ENCODE measurements at regions not wholly inside any gene's neighbourhood (a gene's known extent, or its start where the extent isn't known, plus 50 kb on each side); places are given as distances from the start of the nearest gene placed in this dataset.

DNA sequence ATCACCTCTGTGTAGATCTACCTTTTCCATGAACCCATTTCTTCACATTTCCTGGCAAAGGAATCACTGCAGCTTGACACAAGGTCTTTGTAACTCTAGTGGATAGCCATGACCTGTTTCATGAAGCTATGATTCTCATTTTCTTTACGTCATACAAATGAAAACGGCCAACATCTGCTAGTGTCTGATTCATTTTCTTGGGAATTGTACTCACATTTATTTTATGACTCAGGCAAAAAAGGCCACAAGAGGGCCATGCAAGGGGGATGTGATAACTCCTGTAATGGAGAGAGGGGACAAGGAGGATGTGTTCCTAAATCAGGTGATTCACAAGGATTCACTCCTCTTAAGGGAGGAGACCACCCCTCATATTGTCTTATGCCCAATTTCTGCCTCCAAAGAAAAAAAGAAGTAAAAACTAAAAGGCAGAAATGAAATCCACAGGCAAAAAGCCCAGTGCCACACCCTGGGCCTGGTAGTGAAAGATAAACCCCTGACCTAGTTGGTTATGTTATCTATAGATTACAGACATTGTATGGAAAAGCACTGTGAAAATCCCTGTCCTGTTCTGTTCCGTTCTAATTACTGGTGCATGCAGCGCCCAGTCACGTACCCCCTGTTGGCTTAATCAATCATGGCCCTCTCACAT, 249.9 kb downstream of the IPMK start:
- TF ChIP-seq CTCF (IDR thresholded peaks at IDR 0.05) (no peak), POLR2A (IDR thresholded peaks at IDR 0.05) (no peak)

Data from sigmoid colon (tissue), 3 donors.